ENCODE measurements at regions not wholly inside any gene's neighbourhood (a gene's known extent, or its start where the extent isn't known, plus 50 kb on each side); places are given as distances from the start of the nearest gene placed in this dataset.

GRCh38 chr2:175726223-175726622 lies 275.8 kb downstream of the LNPK start:
- TF ChIP-seq BHLHE40 (IDR thresholded peaks at IDR 0.05; ENCODE audit: borderline replicate concordance) (no peak), ELF4 (IDR thresholded peaks at IDR 0.05) (no peak), FOXA1 (IDR thresholded peaks at IDR 0.05) (no peak), SUZ12 (IDR thresholded peaks at IDR 0.05) (no peak), LEF1 (IDR thresholded peaks at IDR 0.05; ENCODE audit: borderline replicate concordance) (no peak), TARDBP (IDR thresholded peaks at IDR 0.05) (no peak), ZNF384 (IDR thresholded peaks at IDR 0.05) (no peak), FOXK2 (IDR thresholded peaks at IDR 0.05) (no peak), SP1 (IDR thresholded peaks at IDR 0.05) (no peak), CTBP1 (IDR thresholded peaks at IDR 0.05; ENCODE audit: borderline replicate concordance) (no peak), ARNT (IDR thresholded peaks at IDR 0.05) (no peak)
